Activated CD8-positive, alpha-beta T cell treated with anti-CD3 and anti-CD28 coated beads for 36 hours (primary cell): ENCODE measurements at regions not wholly inside any gene's neighbourhood (a gene's known extent, or its start where the extent isn't known, plus 50 kb on each side); places are given as distances from the start of the nearest gene placed in this dataset.

Source experiments
- ATAC-seq: fragments of 200-7000 bp; cut with Tn5 transposase; one replicate; pipeline ENCODE4 v1.10.0; 2021; ENCODE audit warnings: mild to moderate bottlenecking, moderate library complexity
- CTCF ChIA-PET: fragments of 350-600 bp; sonication (Branson Sonifier 250); formaldehyde crosslinking; loops from one replicate; lab custom pipeline; 2021; ENCODE audit warnings: antibody characterized with exemption; lab: Charles Lee
- POLR2A ChIA-PET: fragments of 350-600 bp; sonication (Branson Sonifier 250); formaldehyde crosslinking; loops from one replicate; lab custom pipeline; 2021; ENCODE audit warnings: antibody characterized with exemption; lab: Charles Lee
- DNase-seq: peaks from one replicate; pipeline ENCODE4 v3.0.0-alpha.2; 2020
- H3K27ac Mint-ChIP-seq: one replicate; pipeline ENCODE4 v1.8.0; 2021; ENCODE audit warnings: mild to moderate bottlenecking, mixed read lengths
- H3K27me3 Mint-ChIP-seq: one replicate; pipeline ENCODE4 v1.8.0; 2021; ENCODE audit warnings: mixed read lengths
- H3K36me3 Mint-ChIP-seq: one replicate; pipeline ENCODE4 v1.8.0; 2021; ENCODE audit warnings: low read depth, mixed read lengths
- H3K4me1 Mint-ChIP-seq: one replicate; pipeline ENCODE4 v1.8.0; 2021; ENCODE audit warnings: low read depth, mixed read lengths
- H3K4me3 Mint-ChIP-seq: one replicate; pipeline ENCODE4 v1.8.0; 2021; ENCODE audit warnings: mild to moderate bottlenecking, moderate library complexity, mixed read lengths
- H3K9me3 Mint-ChIP-seq: one replicate; pipeline ENCODE4 v1.8.0; 2021; ENCODE audit warnings: mixed read lengths
- intact Hi-C: fragments of 100-400 bp; cut with micrococcal nuclease; formaldehyde crosslinking; loops from one replicate; pipeline ENCODE4 v1.10.0; 2022
- TF ChIP-seq, protein P1 (sequence below): fragments of 200-600 bp; IDR thresholded peaks from one replicate; pipeline ENCODE4 v1.8.0; 2022; ENCODE audit warnings: antibody characterized with exemption, mild to moderate bottlenecking

DNA sequence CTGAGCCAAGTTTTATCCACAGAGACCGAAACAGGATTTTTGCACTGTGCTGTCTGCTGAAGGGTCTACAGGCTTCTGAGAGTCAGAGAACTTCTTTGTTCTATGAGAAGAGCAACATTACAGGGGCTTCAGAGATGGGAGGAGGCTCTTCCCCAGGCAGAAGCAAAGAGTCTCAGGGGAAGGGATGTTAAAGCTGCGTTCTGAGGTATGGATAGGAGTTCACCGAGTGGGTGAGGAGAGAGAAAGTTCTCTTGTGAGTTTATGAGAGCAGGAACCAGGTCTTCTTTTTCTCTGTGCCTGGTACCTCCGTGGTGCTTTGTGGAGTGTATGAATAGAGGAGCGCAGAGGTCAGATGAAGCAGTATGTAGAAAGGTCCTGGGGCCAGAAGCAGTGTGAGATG, 155.1 kb downstream of the PDGFRA start:
- no peaks in the 10 kb centered on the region for H3K27me3 Mint-ChIP-seq
- ATAC-seq (no peak), DNase-seq (no peak)
- no peak overlapping the region for H3K27ac Mint-ChIP-seq
- no peaks in the 10 kb centered on the region for H3K4me1 Mint-ChIP-seq
- ChIA-PET POLR2A (no interaction called here), CTCF (interaction anchor here (1.6 kb wide), 1 partner anchor 938 kb away, joined by 3 read pairs; no protein-coding TSS in a partner anchor)
- H3K4me3 Mint-ChIP-seq = no peak overlapping the region
- intact Hi-C loops = no loop called here
- H3K36me3 Mint-ChIP-seq = no peaks in the 10 kb centered on the region
- TF ChIP-seq, protein P1, sequence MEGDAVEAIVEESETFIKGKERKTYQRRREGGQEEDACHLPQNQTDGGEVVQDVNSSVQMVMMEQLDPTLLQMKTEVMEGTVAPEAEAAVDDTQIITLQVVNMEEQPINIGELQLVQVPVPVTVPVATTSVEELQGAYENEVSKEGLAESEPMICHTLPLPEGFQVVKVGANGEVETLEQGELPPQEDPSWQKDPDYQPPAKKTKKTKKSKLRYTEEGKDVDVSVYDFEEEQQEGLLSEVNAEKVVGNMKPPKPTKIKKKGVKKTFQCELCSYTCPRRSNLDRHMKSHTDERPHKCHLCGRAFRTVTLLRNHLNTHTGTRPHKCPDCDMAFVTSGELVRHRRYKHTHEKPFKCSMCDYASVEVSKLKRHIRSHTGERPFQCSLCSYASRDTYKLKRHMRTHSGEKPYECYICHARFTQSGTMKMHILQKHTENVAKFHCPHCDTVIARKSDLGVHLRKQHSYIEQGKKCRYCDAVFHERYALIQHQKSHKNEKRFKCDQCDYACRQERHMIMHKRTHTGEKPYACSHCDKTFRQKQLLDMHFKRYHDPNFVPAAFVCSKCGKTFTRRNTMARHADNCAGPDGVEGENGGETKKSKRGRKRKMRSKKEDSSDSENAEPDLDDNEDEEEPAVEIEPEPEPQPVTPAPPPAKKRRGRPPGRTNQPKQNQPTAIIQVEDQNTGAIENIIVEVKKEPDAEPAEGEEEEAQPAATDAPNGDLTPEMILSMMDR = no peak
- no peaks in the 10 kb centered on the region for H3K9me3 Mint-ChIP-seq

- no peaks in the 10 kb centered on the region for H3K36me3 Mint-ChIP-seq
- DNase-seq = peak; percentile 34
These were observed 155.5 kb downstream of the PDGFRA start for GRCh38 chr4:54384563-54384962.

DNA sequence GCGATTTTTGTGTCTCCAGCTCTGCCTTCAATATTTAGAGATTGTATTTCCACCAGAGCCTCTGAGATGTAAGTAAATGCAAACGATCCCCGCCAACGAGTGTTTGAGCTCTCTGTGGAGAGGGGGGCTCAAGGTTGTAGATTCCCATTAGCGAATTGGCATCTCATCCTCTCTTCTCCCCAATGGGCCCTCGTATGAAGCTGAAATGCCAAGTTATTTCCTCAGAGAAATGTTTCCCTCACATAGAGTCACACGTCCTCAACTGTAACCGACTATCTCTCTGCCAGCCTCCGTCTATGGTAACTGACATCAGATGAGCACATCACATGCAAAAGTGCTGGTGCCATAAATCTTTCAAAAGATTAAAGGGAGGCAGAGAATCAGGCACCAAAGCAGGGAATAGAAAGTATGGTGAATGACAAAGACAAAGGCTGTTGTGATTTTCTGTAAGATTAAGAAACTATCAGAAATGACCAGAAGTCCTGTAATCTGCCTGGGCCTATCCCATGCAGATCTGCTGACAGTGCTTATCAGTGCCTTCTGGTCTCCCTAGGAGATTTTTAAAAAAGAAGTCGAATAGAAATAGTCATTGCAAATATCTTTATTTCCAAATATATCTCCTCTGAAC, 157.1 kb downstream of the PDGFRA start:
- intact Hi-C loops = no loop called here
- POLR2A ChIA-PET = no interaction called here
- H3K4me3 Mint-ChIP-seq = no peak overlapping the region
- ATAC-seq (no peak), DNase-seq (no peak)
- no peaks in the 10 kb centered on the region for H3K36me3 Mint-ChIP-seq
- TF ChIP-seq, protein P1 = no peak
- no peaks in the 10 kb centered on the region for H3K4me1 Mint-ChIP-seq
- no peaks in the 10 kb centered on the region for H3K9me3 Mint-ChIP-seq
- no peak overlapping the region for H3K27ac Mint-ChIP-seq
- H3K27me3 Mint-ChIP-seq = no peaks in the 10 kb centered on the region
- CTCF ChIA-PET = no interaction called here

More at GRCh38 chr4:54384563-54384962, 155.5 kb downstream of the PDGFRA start:
- POLR2A ChIA-PET = no interaction called here
- Mint-ChIP-seq H3K4me1 (no peaks in the 10 kb centered on the region), H3K27ac (no peak overlapping the region), H3K27me3 (no peaks in the 10 kb centered on the region), H3K4me3 (no peak overlapping the region), H3K9me3 (no peaks in the 10 kb centered on the region)
- CTCF ChIA-PET = interaction anchor here (0.9 kb wide), 2 partner anchors 56 to 562 kb away, joined by 3 to 4 read pairs; no protein-coding TSS in a partner anchor
- intact Hi-C loops = no loop called here
- TF ChIP-seq, protein P1 = no peak
- ATAC-seq = no peak

- TF ChIP-seq, protein P1 = no peak
- Mint-ChIP-seq H3K27me3 (no peaks in the 10 kb centered on the region), H3K4me3 (no peak overlapping the region), H3K9me3 (no peaks in the 10 kb centered on the region), H3K4me1 (no peaks in the 10 kb centered on the region), H3K36me3 (no peaks in the 10 kb centered on the region), H3K27ac (no peak overlapping the region)
- DNase-seq = no peak
- ATAC-seq = no peak
- CTCF ChIA-PET = no interaction called here
- intact Hi-C loops = no loop called here
- POLR2A ChIA-PET = no interaction called here
These were observed 157.6 kb downstream of the PDGFRA start for GRCh38 chr4:54386693-54387092.

GRCh38 chr4:54390670-54391069, 161.6 kb downstream of the PDGFRA start:
- DNase-seq (no peak), ATAC-seq (no peak)
- Mint-ChIP-seq H3K4me3 (no peak overlapping the region), H3K27me3 (no peaks in the 10 kb centered on the region), H3K9me3 (no peaks in the 10 kb centered on the region), H3K27ac (no peak overlapping the region), H3K36me3 (no peaks in the 10 kb centered on the region), H3K4me1 (no peaks in the 10 kb centered on the region)
- intact Hi-C loops = no loop called here
- TF ChIP-seq, protein P1 = no peak
- ChIA-PET POLR2A (no interaction called here), CTCF (no interaction called here)
